Right atrium auricular region (tissue), 2 donors: ENCODE measurements at regions not wholly inside any gene's neighbourhood (a gene's known extent, or its start where the extent isn't known, plus 50 kb on each side); places are given as distances from the start of the nearest gene placed in this dataset.

ENCODE experiments used
- DNase-seq: peaks from one replicate; pipeline ENCODE4 v3.0.0-alpha.2; 2019; ENCODE audit warnings: low spot score
- H3K27ac ChIP-seq, 2 donors: fragments of 200-600 bp; sonication (generic); 1 replicate in 1 of 2; 2 replicates in 1 of 2; pipeline ENCODE4 v1.5.1; 2016 to 2019
- H3K27me3 ChIP-seq, 2 donors: fragments of 200-600 bp; sonication (generic); one replicate each; pipeline versions ENCODE4 v1.5.1 to v1.6.0; 2017 to 2019
- H3K36me3 ChIP-seq: fragments of 200-600 bp; sonication (generic); one replicate; pipeline ENCODE4 v1.5.1; 2016
- H3K4me1 ChIP-seq, 2 donors: fragments of 200-600 bp; sonication (generic); one replicate each; pipeline versions ENCODE4 v1.5.1 to v1.6.0; 2017 to 2019
- H3K4me3 ChIP-seq, 2 donors: fragments of 200-600 bp; sonication (generic); 1 replicate in 1 of 2; 2 replicates in 1 of 2; pipeline ENCODE4 v1.5.1; 2017 to 2019; ENCODE audit warnings: mild to moderate bottlenecking in 1 of 2, moderate library complexity in 1 of 2
- H3K9me3 ChIP-seq, 2 donors: fragments of 200-600 bp; sonication (generic); one replicate each; pipeline ENCODE4 v1.5.1; 2019
- CTCF ChIP-seq, 2 donors: fragments of 200-600 bp; sonication (generic); IDR thresholded peaks; one replicate each; pipeline ENCODE4 v1.5.1; 2019; ENCODE audit warnings: antibody characterized with exemption in 2 of 2

GRCh38 chr14:97350415-97350814 lies 553.2 kb downstream of the VRK1 start:
- Histone ChIP-seq H3K36me3 (no peaks in the 10 kb centered on the region), H3K4me3 (no peak overlapping the region), H3K9me3 (no peaks in the 10 kb centered on the region), H3K27ac (no peak overlapping the region), H3K4me1 (no peaks in the 10 kb centered on the region), H3K27me3 (no peaks in the 10 kb centered on the region)
- no peak for TF ChIP-seq CTCF (IDR thresholded peaks at IDR 0.05)
- no peak for DNase-seq

- no peak overlapping the region for H3K27ac ChIP-seq
- H3K27me3 ChIP-seq = no peaks in the 10 kb centered on the region
- no peak for DNase-seq
- no peaks in the 10 kb centered on the region for H3K9me3 ChIP-seq
- no peak overlapping the region for H3K4me3 ChIP-seq
- H3K36me3 ChIP-seq = no peaks in the 10 kb centered on the region
- no peak for TF ChIP-seq CTCF (IDR thresholded peaks at IDR 0.05)
- no peaks in the 10 kb centered on the region for H3K4me1 ChIP-seq
Measured at GRCh38 chr14:97350894-97351731, 553.9 kb downstream of the VRK1 start.

- H3K36me3 ChIP-seq = no peaks in the 10 kb centered on the region
- TF ChIP-seq CTCF (IDR thresholded peaks at IDR 0.05) = no peak
- no peak overlapping the region for H3K27ac ChIP-seq
- H3K4me1 ChIP-seq = no peaks in the 10 kb centered on the region
- H3K4me3 ChIP-seq = no peak overlapping the region
- no peaks in the 10 kb centered on the region for H3K27me3 ChIP-seq
- DNase-seq = no peak
- H3K9me3 ChIP-seq = no peaks in the 10 kb centered on the region
Measured at GRCh38 chr14:97353102-97353501, 555.9 kb downstream of the VRK1 start.

- DNase-seq = no peak
- Histone ChIP-seq H3K27ac (no peak overlapping the region), H3K9me3 (no peaks in the 10 kb centered on the region), H3K4me3 (no peak overlapping the region), H3K36me3 (no peaks in the 10 kb centered on the region), H3K4me1 (no peaks in the 10 kb centered on the region), H3K27me3 (no peaks in the 10 kb centered on the region)
- TF ChIP-seq CTCF (IDR thresholded peaks at IDR 0.05) = no peak
Measured at GRCh38 chr14:97354119-97354722, 557.0 kb downstream of the VRK1 start.

- no peaks in the 10 kb centered on the region for H3K27me3 ChIP-seq
- DNase-seq = no peak
- no peaks in the 10 kb centered on the region for H3K9me3 ChIP-seq
- H3K4me1 ChIP-seq = no peaks in the 10 kb centered on the region
- H3K36me3 ChIP-seq = no peaks in the 10 kb centered on the region
- no peak overlapping the region for H3K27ac ChIP-seq
- TF ChIP-seq CTCF (IDR thresholded peaks at IDR 0.05) = no peak
- no peak overlapping the region for H3K4me3 ChIP-seq
Measured at GRCh38 chr14:97359341-97359740, 562.2 kb downstream of the VRK1 start.
